ENCODE measurements at regions not wholly inside any gene's neighbourhood (a gene's known extent, or its start where the extent isn't known, plus 50 kb on each side); places are given as distances from the start of the nearest gene placed in this dataset.
"Not testable (repeated sequence)": the region's sequence is repeated elsewhere in the genome, so short reads cannot be mapped to it uniquely, and the experiment has no call there.

DNA sequence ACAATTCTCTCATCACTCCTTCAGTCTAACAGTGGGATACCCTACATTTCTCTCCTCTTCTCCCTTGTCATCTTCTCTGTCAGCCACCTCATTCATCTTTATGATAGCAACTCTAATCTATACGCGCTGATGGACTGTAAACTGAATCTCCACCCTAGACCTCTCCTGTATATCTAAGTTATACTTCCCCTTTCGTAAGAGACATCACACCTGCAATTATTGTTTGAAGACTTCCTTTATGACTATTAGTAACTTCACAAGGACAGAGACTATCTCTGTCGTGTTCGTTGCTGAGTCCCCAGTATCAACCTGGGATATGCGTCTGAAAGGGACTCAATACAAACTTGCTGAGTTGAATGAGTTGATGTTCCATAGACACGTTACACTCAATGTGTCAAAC, 263.2 kb downstream of the IRS1 start:
- Mint-ChIP-seq H3K9me3 (ENCODE audit: unreplicated experiment) (no peaks in the 10 kb centered on the region), H3K4me3 (ENCODE audit: unreplicated experiment) (no peak overlapping the region), H3K36me3 (ENCODE audit: insufficient read depth, unreplicated experiment) (no peaks in the 10 kb centered on the region), H3K27ac (ENCODE audit: low read depth, unreplicated experiment) (no peak overlapping the region), H3K27me3 (ENCODE audit: insufficient read depth, unreplicated experiment) (no peaks in the 10 kb centered on the region), H3K4me1 (ENCODE audit: insufficient read depth, unreplicated experiment) (peaks cover 6% of the 10 kb centered on the region)
- ChIA-PET POLR2A (interaction anchor here (0.6 kb wide), 1 partner anchor 27 kb away, joined by 3 read pairs; no protein-coding TSS in a partner anchor), CTCF (no interaction called here)
- intact Hi-C loops (cut with micrococcal nuclease), result no loop called here
- DNase-seq (ENCODE audit: unreplicated experiment), result no peak
- no peak for TF ChIP-seq CTCF (IDR thresholded peaks at IDR 0.05; ENCODE audit: unreplicated experiment)
- no TSS peak for BruUV-seq (replicated peaks)

DNA sequence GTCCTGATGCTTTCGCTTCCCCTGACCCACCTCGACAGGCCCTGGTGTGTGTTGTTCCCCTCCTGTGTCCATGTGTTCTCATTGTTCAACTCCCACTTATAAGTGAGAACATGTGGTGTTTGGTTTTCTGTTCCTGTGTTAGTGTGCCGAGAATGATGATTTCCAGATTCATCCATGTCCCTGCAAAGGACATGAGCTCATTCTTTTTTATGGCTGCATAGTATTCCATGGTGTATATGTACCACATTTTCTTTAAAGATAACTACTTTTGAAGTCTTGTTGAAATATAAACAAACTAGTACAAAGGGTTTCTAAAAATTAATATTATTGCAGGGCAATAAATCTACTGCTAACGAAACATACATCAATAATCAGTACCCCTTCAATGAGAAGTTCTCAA, 266.6 kb downstream of the IRS1 start:
- intact Hi-C loops (cut with micrococcal nuclease); H3K36me3 Mint-ChIP-seq (ENCODE audit: insufficient read depth, unreplicated experiment); H3K27me3 Mint-ChIP-seq (ENCODE audit: insufficient read depth, unreplicated experiment); H3K4me1 Mint-ChIP-seq (ENCODE audit: insufficient read depth, unreplicated experiment); H3K4me3 Mint-ChIP-seq (ENCODE audit: unreplicated experiment); BruUV-seq (replicated peaks); H3K27ac Mint-ChIP-seq (ENCODE audit: low read depth, unreplicated experiment); DNase-seq (ENCODE audit: unreplicated experiment); H3K9me3 Mint-ChIP-seq (ENCODE audit: unreplicated experiment): not testable (repeated sequence)
- ChIA-PET POLR2A (interaction anchor here (0.6 to 1.0 kb wide), 2 partner anchors 14 to 107 kb away, joined by 3 read pairs; no protein-coding TSS in a partner anchor), CTCF (interaction anchor here (0.7 kb wide), 1 partner anchor 311 kb away, joined by 4 read pairs; no protein-coding TSS in a partner anchor)

- ChIA-PET POLR2A (interaction anchor here (0.7 to 1.5 kb wide), 3 partner anchors 20 to 261 kb away, joined by 3 to 4 read pairs (median 3); no protein-coding TSS in a partner anchor), CTCF (interaction anchor here (1.2 kb wide), 1 partner anchor 17 kb away, joined by 3 read pairs; no protein-coding TSS in a partner anchor)
- DNase-seq (ENCODE audit: unreplicated experiment), result no peak
- no TSS peak for BruUV-seq (replicated peaks)
- no peak overlapping the region for H3K27ac Mint-ChIP-seq (ENCODE audit: low read depth, unreplicated experiment)
- intact Hi-C loops (cut with micrococcal nuclease), result no loop called here
- no peaks in the 10 kb centered on the region for H3K27me3 Mint-ChIP-seq (ENCODE audit: insufficient read depth, unreplicated experiment)
- H3K4me1 Mint-ChIP-seq (ENCODE audit: insufficient read depth, unreplicated experiment), result peaks cover 6% of the 10 kb centered on the region
- no peaks in the 10 kb centered on the region for H3K9me3 Mint-ChIP-seq (ENCODE audit: unreplicated experiment)
- no peak overlapping the region for H3K4me3 Mint-ChIP-seq (ENCODE audit: unreplicated experiment)
- H3K36me3 Mint-ChIP-seq (ENCODE audit: insufficient read depth, unreplicated experiment), result no peaks in the 10 kb centered on the region
- no peak for TF ChIP-seq CTCF (IDR thresholded peaks at IDR 0.05; ENCODE audit: unreplicated experiment)
Measured at GRCh38 chr2:226531061-226531810, 268.4 kb downstream of the IRS1 start.

GRCh38 chr2:226529556-226529955, 270.1 kb downstream of the IRS1 start:
- H3K27ac Mint-ChIP-seq (ENCODE audit: low read depth, unreplicated experiment), result no peak overlapping the region
- BruUV-seq (replicated peaks), result no TSS peak
- no peaks in the 10 kb centered on the region for H3K27me3 Mint-ChIP-seq (ENCODE audit: insufficient read depth, unreplicated experiment)
- no peaks in the 10 kb centered on the region for H3K9me3 Mint-ChIP-seq (ENCODE audit: unreplicated experiment)
- no peak overlapping the region for H3K4me3 Mint-ChIP-seq (ENCODE audit: unreplicated experiment)
- ChIA-PET CTCF (interaction anchor here (0.6 kb wide), 2 partner anchors 84 to 684 kb away, joined by 3 to 5 read pairs; no protein-coding TSS in a partner anchor), POLR2A (interaction anchor here (1.1 kb wide), 1 partner anchor 11 kb away, joined by 3 read pairs; no protein-coding TSS in a partner anchor)
- intact Hi-C loops (cut with micrococcal nuclease), result no loop called here
- peaks cover 9% of the 10 kb centered on the region for H3K4me1 Mint-ChIP-seq (ENCODE audit: insufficient read depth, unreplicated experiment)
- H3K36me3 Mint-ChIP-seq (ENCODE audit: insufficient read depth, unreplicated experiment), result no peaks in the 10 kb centered on the region
- TF ChIP-seq CTCF (IDR thresholded peaks at IDR 0.05; ENCODE audit: unreplicated experiment), result no peak
- no peak for DNase-seq (ENCODE audit: unreplicated experiment)

Measured in MCF 10A (cell line).